Mesenchymal stem cell (in vitro differentiated cells and primary cell): ENCODE measurements at regions not wholly inside any gene's neighbourhood (a gene's known extent, or its start where the extent isn't known, plus 50 kb on each side); places are given as distances from the start of the nearest gene placed in this dataset.
"Not testable (repeated sequence)": the region's sequence is repeated elsewhere in the genome, so short reads cannot be mapped to it uniquely, and the experiment has no call there.

Experiments used
- DNase-seq: peaks from one replicate; pipeline ENCODE4 v3.0.0-alpha.2; 2013
- H2AFZ ChIP-seq: one replicate; pipeline ENCODE4 v1.6.1; 2013; ENCODE audit warnings: low read depth, mild to moderate bottlenecking, control low read depth, inconsistent platforms, low read length, moderate library complexity
- H2AK5ac ChIP-seq: 2 replicates; pipeline ENCODE4 v1.6.1; 2013; ENCODE audit warnings: low read length, moderate library complexity, mild to moderate bottlenecking, inconsistent platforms; ENCODE audit not compliant: severe bottlenecking
- H2BK120ac ChIP-seq: one replicate; pipeline ENCODE4 v1.6.1; 2013; ENCODE audit warnings: low read depth, mild to moderate bottlenecking, inconsistent platforms, low read length, moderate library complexity
- H2BK12ac ChIP-seq, 2 experiments: one replicate each; pipeline ENCODE4 v1.6.1; 2013; ENCODE audit warnings: inconsistent platforms in 2 of 2, low read length in 2 of 2, mild to moderate bottlenecking in 2 of 2, moderate library complexity in 2 of 2, control low read depth in 1 of 2
- H2BK15ac ChIP-seq: one replicate; pipeline ENCODE4 v1.6.1; 2013; ENCODE audit warnings: mild to moderate bottlenecking, low read depth, inconsistent platforms; ENCODE audit not compliant: poor library complexity, severe bottlenecking
- H2BK5ac ChIP-seq: 2 replicates; pipeline ENCODE4 v1.6.1; 2013; ENCODE audit warnings: low read depth, mild to moderate bottlenecking, low read length, control low read depth, inconsistent platforms; ENCODE audit not compliant: poor library complexity, severe bottlenecking
- H3K14ac ChIP-seq, 2 experiments: one replicate each; pipeline ENCODE4 v1.6.1; 2013; ENCODE audit warnings: inconsistent platforms in 2 of 2, low read length in 2 of 2, control low read depth in 1 of 2, mild to moderate bottlenecking in 1 of 2, moderate library complexity in 1 of 2
- H3K18ac ChIP-seq, 2 experiments: one replicate each; pipeline ENCODE4 v1.6.1; 2013; ENCODE audit warnings: inconsistent platforms in 2 of 2, low read length in 2 of 2, control low read depth in 1 of 2, low read depth in 1 of 2, mild to moderate bottlenecking in 1 of 2
- H3K23ac ChIP-seq, 2 experiments: one replicate each; pipeline ENCODE4 v1.6.1; 2013; ENCODE audit warnings: inconsistent platforms in 2 of 2, low read length in 2 of 2, mild to moderate bottlenecking in 2 of 2, moderate library complexity in 2 of 2, control low read depth in 1 of 2
- H3K27ac ChIP-seq: 2 replicates; pipeline ENCODE4 v1.5.1; 2013; ENCODE audit warnings: mild to moderate bottlenecking, moderate library complexity, low read length, control low read depth, inconsistent platforms; ENCODE audit not compliant: poor library complexity, severe bottlenecking
- H3K27me3 ChIP-seq, 2 experiments: 2 replicates each; pipeline versions ENCODE4 v1.6.1 to v1.7.0; 2013; ENCODE audit warnings: low read length in 2 of 2, mild to moderate bottlenecking in 2 of 2, moderate library complexity in 2 of 2, control low read depth in 1 of 2, inconsistent platforms in 1 of 2; ENCODE audit not compliant: control insufficient read depth in 1 of 2, insufficient read depth in 1 of 2
- H3K36me3 ChIP-seq, 2 experiments: 2 replicates each; pipeline versions ENCODE4 v1.6.1 to v1.7.0; 2013; ENCODE audit warnings: low read length in 2 of 2, control low read depth in 1 of 2, inconsistent platforms in 1 of 2, low read depth in 1 of 2, mild to moderate bottlenecking in 1 of 2; ENCODE audit not compliant: insufficient read depth in 2 of 2, control insufficient read depth in 1 of 2
- H3K4ac ChIP-seq, 2 experiments: one replicate each; pipeline ENCODE4 v1.6.1; 2013; ENCODE audit warnings: inconsistent platforms in 2 of 2, low read length in 2 of 2, mild to moderate bottlenecking in 2 of 2, moderate library complexity in 2 of 2, control low read depth in 1 of 2, low read depth in 1 of 2
- H3K4me1 ChIP-seq: 2 replicates; pipeline ENCODE4 v1.6.1; 2013; ENCODE audit warnings: low read depth, low read length, control low read depth; ENCODE audit not compliant: control insufficient read depth, insufficient read depth
- H3K4me2 ChIP-seq: 2 replicates; pipeline ENCODE4 v1.6.1; 2013; ENCODE audit warnings: low read length, mild to moderate bottlenecking, inconsistent platforms; ENCODE audit not compliant: poor library complexity, severe bottlenecking
- H3K4me3 ChIP-seq, 2 experiments: 2 replicates each; pipeline versions ENCODE4 v1.5.1 to v1.7.0; 2013; ENCODE audit warnings: low read length in 2 of 2, mild to moderate bottlenecking in 2 of 2, control low read depth in 1 of 2, low read depth in 1 of 2; ENCODE audit not compliant: insufficient read depth in 1 of 2
- H3K79me1 ChIP-seq: replicated peaks from 2 replicates; pipeline ENCODE4 v1.6.1; 2013; ENCODE audit warnings: mild to moderate bottlenecking, control low read depth, low read length, inconsistent platforms; ENCODE audit not compliant: poor library complexity, severe bottlenecking
- H3K9ac ChIP-seq: 2 replicates; pipeline ENCODE4 v1.7.0; 2013; ENCODE audit warnings: mild to moderate bottlenecking, low read length, moderate library complexity
- H3K9me3 ChIP-seq: 2 replicates; pipeline ENCODE4 v1.7.0; 2013; ENCODE audit warnings: mild to moderate bottlenecking, low read length; ENCODE audit not compliant: control insufficient read depth
- H4K8ac ChIP-seq: one replicate; pipeline ENCODE4 v1.6.1; 2013; ENCODE audit warnings: inconsistent platforms, mild to moderate bottlenecking, low read length, moderate library complexity
- H4K91ac ChIP-seq: one replicate; pipeline ENCODE4 v1.6.1; 2013; ENCODE audit warnings: mild to moderate bottlenecking, low read length, inconsistent platforms
- WGBS: methylation state at CpG from one replicate; pipeline ENCODE4 v1.1.7; 2013; ENCODE audit warnings: mixed read lengths; 5-methylcytosine and 5-hydroxymethylcytosine counted together

DNA sequence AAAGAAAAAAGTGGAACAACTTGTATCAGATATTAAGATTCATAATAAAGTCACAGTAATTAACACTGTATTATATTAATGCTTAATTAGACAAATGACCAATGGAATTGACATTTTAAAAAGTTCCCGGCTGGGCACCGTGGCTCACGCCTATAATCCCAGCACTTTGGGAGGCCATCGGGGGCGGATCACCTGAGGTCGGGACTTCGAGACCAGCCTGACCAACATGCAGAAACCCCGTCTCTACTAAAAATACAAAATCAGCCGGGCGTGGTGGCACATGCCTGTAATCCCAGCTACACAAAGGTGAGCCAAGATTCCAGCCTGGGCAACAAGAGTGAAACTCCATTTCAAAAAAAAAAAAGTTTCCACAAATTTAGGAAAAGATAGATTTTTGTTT, 188.9 kb upstream of the TP63 start:
- DNase-seq, H3K79me1 ChIP-seq, H3K27ac ChIP-seq, H4K8ac ChIP-seq, H3K14ac ChIP-seq, H2AFZ ChIP-seq, H2BK120ac ChIP-seq, H3K4me1 ChIP-seq, H2BK15ac ChIP-seq, H3K9me3 ChIP-seq, H2BK5ac ChIP-seq, H3K36me3 ChIP-seq, H3K23ac ChIP-seq, H3K4me3 ChIP-seq, H2AK5ac ChIP-seq, H4K91ac ChIP-seq, H2BK12ac ChIP-seq, H3K18ac ChIP-seq, H3K9ac ChIP-seq, H3K4me2 ChIP-seq, H3K4ac ChIP-seq, H3K27me3 ChIP-seq: not testable (repeated sequence)
- 84% methylated on average over 10 of the region's 10 CpGs for WGBS

DNA sequence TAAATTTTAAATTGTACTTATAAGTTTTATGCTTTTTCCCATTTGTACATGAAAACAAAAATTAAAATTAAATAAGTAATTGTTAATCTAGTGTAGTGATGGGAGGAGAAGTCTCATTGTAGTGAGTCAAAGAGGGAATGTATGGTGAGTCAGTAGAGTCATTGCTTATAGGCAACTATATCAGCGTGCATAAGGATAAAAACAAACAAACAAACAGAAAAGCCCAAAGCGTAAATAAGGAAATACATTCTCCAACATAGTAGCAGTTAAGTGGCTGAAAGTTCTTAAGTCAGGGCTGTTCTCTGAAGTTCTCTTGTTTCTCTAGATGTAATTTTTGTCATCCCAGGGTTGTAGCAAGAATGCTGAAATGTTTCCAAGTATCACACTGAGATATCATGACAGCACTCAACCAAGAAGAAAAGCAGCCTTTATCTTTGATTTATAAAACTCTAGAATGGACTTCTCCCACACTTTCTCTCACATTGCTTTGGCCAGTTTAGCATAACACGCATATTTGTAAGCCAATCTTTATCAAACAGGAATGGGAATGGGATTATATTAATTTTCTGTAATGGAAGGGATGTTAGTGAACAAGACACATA, 184.1 kb upstream of the TP63 start:
- Histone ChIP-seq H2AFZ (no peak overlapping the region), H2BK5ac (no peak overlapping the region), H3K9ac (no peak overlapping the region), H3K4me3 (no peak overlapping the region), H3K36me3 (no peaks in the 10 kb centered on the region), H2AK5ac (no peak overlapping the region), H3K4me2 (no peak overlapping the region), H3K9me3 (no peaks in the 10 kb centered on the region), H3K79me1 (no peaks in the 10 kb centered on the region), H3K27me3 (no peaks in the 10 kb centered on the region), H3K14ac (no peak overlapping the region), H2BK15ac (no peak overlapping the region), H2BK120ac (no peak overlapping the region), H3K27ac (no peak overlapping the region), H3K4ac (no peak overlapping the region), H3K18ac (no peak overlapping the region), H2BK12ac (no peak overlapping the region), H3K4me1 (no peaks in the 10 kb centered on the region), H4K91ac (no peak overlapping the region), H3K23ac (no peak overlapping the region), H4K8ac (no peak overlapping the region)
- no peak for DNase-seq
- WGBS: 100% methylated on average over 1 of the region's 3 CpGs

DNA sequence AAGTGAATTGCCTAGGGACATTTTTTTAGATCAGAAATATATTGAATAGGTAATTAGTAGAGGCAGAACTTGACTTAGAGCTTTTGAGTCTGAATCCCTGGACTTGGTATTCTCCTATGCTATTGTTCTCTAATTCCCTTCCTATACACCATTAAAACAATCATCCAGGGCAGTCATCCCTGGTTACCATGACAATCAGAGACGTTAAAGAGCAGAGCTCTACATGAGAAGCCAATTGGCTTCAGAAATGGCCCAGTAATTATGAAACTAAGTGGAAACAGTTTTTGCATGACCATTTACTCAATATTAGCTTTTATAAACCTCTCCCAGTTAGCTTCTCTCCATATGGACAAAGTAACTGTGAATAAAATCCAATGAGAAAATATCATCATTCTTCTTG, 182.1 kb upstream of the TP63 start:
- H2BK12ac ChIP-seq: no peak overlapping the region
- DNase-seq: no peak
- no peaks in the 10 kb centered on the region for H3K36me3 ChIP-seq
- 50% methylated on average over 1 of the region's 1 CpG for WGBS
- no peak overlapping the region for H4K8ac ChIP-seq
- no peaks in the 10 kb centered on the region for H3K27me3 ChIP-seq
- no peak overlapping the region for H2BK15ac ChIP-seq
- H2BK5ac ChIP-seq: no peak overlapping the region
- no peaks in the 10 kb centered on the region for H3K4me1 ChIP-seq
- no peak overlapping the region for H2BK120ac ChIP-seq
- no peak overlapping the region for H3K4me2 ChIP-seq
- H3K4ac ChIP-seq: no peak overlapping the region
- no peak overlapping the region for H3K18ac ChIP-seq
- no peak overlapping the region for H3K23ac ChIP-seq
- no peak overlapping the region for H3K14ac ChIP-seq
- H3K9ac ChIP-seq: no peak overlapping the region
- no peak overlapping the region for H2AFZ ChIP-seq
- H4K91ac ChIP-seq: no peak overlapping the region
- no peak overlapping the region for H2AK5ac ChIP-seq
- no peak overlapping the region for H3K27ac ChIP-seq
- no peaks in the 10 kb centered on the region for H3K9me3 ChIP-seq
- no peak overlapping the region for H3K4me3 ChIP-seq
- H3K79me1 ChIP-seq: no peaks in the 10 kb centered on the region

DNA sequence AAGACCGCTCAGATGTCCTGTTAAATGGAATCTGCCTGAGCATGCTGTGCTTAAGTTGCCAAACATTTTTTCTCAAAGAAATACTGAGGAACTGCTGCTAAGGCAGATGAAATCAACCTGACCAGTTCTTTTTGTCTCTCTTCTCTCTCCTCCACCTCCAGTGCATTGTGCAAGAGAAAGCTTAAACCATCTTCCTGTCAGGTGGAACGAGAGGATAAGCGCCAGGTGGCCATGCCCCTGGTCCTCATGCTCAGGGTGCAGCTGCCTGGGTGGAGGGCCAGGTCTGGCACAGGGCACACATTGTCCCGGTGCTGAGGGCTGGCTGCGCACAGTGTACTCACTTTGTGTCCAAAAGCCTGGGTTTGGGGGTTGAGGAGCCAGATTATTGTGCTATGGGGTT, 176.2 kb upstream of the TP63 start:
- H4K91ac ChIP-seq: no peak overlapping the region
- H3K9ac ChIP-seq: no peak overlapping the region
- H3K27me3 ChIP-seq: no peaks in the 10 kb centered on the region
- peaks cover 3% of the 10 kb centered on the region for H3K4me1 ChIP-seq
- no peak overlapping the region for H2BK12ac ChIP-seq
- H3K18ac ChIP-seq: no peak overlapping the region
- H3K23ac ChIP-seq: no peak overlapping the region
- H3K27ac ChIP-seq: no peak overlapping the region
- H2BK120ac ChIP-seq: no peak overlapping the region
- H4K8ac ChIP-seq: no peak overlapping the region
- no peak for DNase-seq
- H2AFZ ChIP-seq: no peak overlapping the region
- no peak overlapping the region for H3K4me2 ChIP-seq
- H2BK15ac ChIP-seq: no peak overlapping the region
- no peak overlapping the region for H2BK5ac ChIP-seq
- no peak overlapping the region for H3K4me3 ChIP-seq
- H3K4ac ChIP-seq: no peak overlapping the region
- H2AK5ac ChIP-seq: no peak overlapping the region
- 76% methylated on average over 5 of the region's 5 CpGs for WGBS
- H3K9me3 ChIP-seq: no peaks in the 10 kb centered on the region
- H3K36me3 ChIP-seq: no peaks in the 10 kb centered on the region
- no peaks in the 10 kb centered on the region for H3K79me1 ChIP-seq
- H3K14ac ChIP-seq: no peak overlapping the region
